ENCODE measurements at regions not wholly inside any gene's neighbourhood (a gene's known extent, or its start where the extent isn't known, plus 50 kb on each side); places are given as distances from the start of the nearest gene placed in this dataset.
A peak's percentile ranks its signal among the peaks of the same experiment; 100 is the strongest.
"Not testable (repeated sequence)": the region's sequence is repeated elsewhere in the genome, so short reads cannot be mapped to it uniquely, and the experiment has no call there.

- no peak for DNase-seq
Measured at GRCh38 chr6:155813548-155813947, 357.9 kb upstream of the NOX3 start.

- no peak for DNase-seq
Measured at GRCh38 chr6:155807243-155807642, 351.6 kb upstream of the NOX3 start.

GRCh38 chr6:155801046-155801445 lies 345.4 kb upstream of the NOX3 start:
- DNase-seq = no peak

GRCh38 chr6:155798876-155799275 lies 343.2 kb upstream of the NOX3 start:
- DNase-seq = peak in 2 of 4 experiments; percentile 9 to 25

- DNase-seq = no peak
Measured at GRCh38 chr6:155795173-155795796, 339.6 kb upstream of the NOX3 start.

GRCh38 chr6:155791891-155792290 lies 336.3 kb upstream of the NOX3 start:
- DNase-seq = no peak

GRCh38 chr6:155791186-155791585 lies 335.5 kb upstream of the NOX3 start:
- no peak for DNase-seq

GRCh38 chr6:155787168-155787567 lies 331.5 kb upstream of the NOX3 start:
- DNase-seq = no peak

GRCh38 chr6:155786528-155786927 lies 330.9 kb upstream of the NOX3 start:
- DNase-seq = no peak

- DNase-seq = no peak
Measured at GRCh38 chr6:155782739-155783459, 327.3 kb upstream of the NOX3 start.

GRCh38 chr6:155782320-155782731 lies 326.7 kb upstream of the NOX3 start:
- DNase-seq = peak in 3 of 4 experiments; percentile 2 to 29 (median 3)

GRCh38 chr6:155779456-155779855 lies 323.8 kb upstream of the NOX3 start:
- DNase-seq = no peak

- DNase-seq = no peak
Measured at GRCh38 chr6:155778336-155778735, 322.7 kb upstream of the NOX3 start.

- DNase-seq = no peak
Measured at GRCh38 chr6:155771822-155772221, 316.2 kb upstream of the NOX3 start.

- DNase-seq = no peak
Measured at GRCh38 chr6:155770856-155771255, 315.2 kb upstream of the NOX3 start.

- DNase-seq = no peak
Measured at GRCh38 chr6:155770313-155770712, 314.7 kb upstream of the NOX3 start.

GRCh38 chr6:155765275-155766194 lies 309.9 kb upstream of the NOX3 start:
- no peak for DNase-seq

- no peak for DNase-seq
Measured at GRCh38 chr6:155762649-155763048, 307.0 kb upstream of the NOX3 start.

GRCh38 chr6:155755452-155755851 lies 299.8 kb upstream of the NOX3 start:
- no peak for DNase-seq

- DNase-seq = not testable (repeated sequence)
Measured at GRCh38 chr6:155748778-155749177, 293.1 kb upstream of the NOX3 start.

- DNase-seq = no peak
Measured at GRCh38 chr6:155747491-155747890, 291.9 kb upstream of the NOX3 start.

- no peak for DNase-seq
Measured at GRCh38 chr6:155740781-155741399, 285.3 kb upstream of the NOX3 start.

- no peak for DNase-seq
Measured at GRCh38 chr6:155738602-155739105, 283.0 kb upstream of the NOX3 start.

All from suppressor macrophage (primary cell).